ACC112 (cell line): ENCODE measurements at regions not wholly inside any gene's neighbourhood (a gene's known extent, or its start where the extent isn't known, plus 50 kb on each side); places are given as distances from the start of the nearest gene placed in this dataset.
"Not testable (repeated sequence)": the region's sequence is repeated elsewhere in the genome, so short reads cannot be mapped to it uniquely, and the experiment has no call there.

ENCODE experiments used
- H2AFZ ChIP-seq: fragments of 200-600 bp; sonication (generic); one replicate; pipeline ENCODE4 v1.6.0; 2017; ENCODE audit warnings: antibody characterized with exemption, low read length; ENCODE audit not compliant: unreplicated experiment
- H3K27ac ChIP-seq: fragments of 200-600 bp; sonication (generic); 2 replicates; pipeline ENCODE4 v1.5.1; 2014; ENCODE audit warnings: low read depth, mild to moderate bottlenecking, antibody characterized with exemption, low read length, moderate library complexity
- H3K27me3 ChIP-seq: fragments of 200-600 bp; sonication (generic); 2 replicates; pipeline ENCODE4 v1.6.1; 2014; ENCODE audit warnings: mild to moderate bottlenecking, antibody characterized with exemption, low read length, moderate library complexity, mixed read lengths; ENCODE audit not compliant: insufficient read depth
- H3K36me3 ChIP-seq: fragments of 200-600 bp; sonication (generic); 2 replicates; pipeline ENCODE4 v1.6.1; 2016; ENCODE audit warnings: mild to moderate bottlenecking, antibody characterized with exemption, low read length, moderate library complexity, mixed read lengths; ENCODE audit not compliant: insufficient read depth
- H3K4me1 ChIP-seq: fragments of 200-600 bp; sonication (generic); one replicate; pipeline ENCODE4 v1.6.1; 2016; ENCODE audit warnings: low read length, mixed read lengths; ENCODE audit not compliant: insufficient read depth, unreplicated experiment, control insufficient read depth
- H3K4me3 ChIP-seq: fragments of 200-600 bp; sonication (generic); 2 replicates; pipeline ENCODE4 v1.5.1; 2014; ENCODE audit warnings: mild to moderate bottlenecking, low read depth, low read length
- H3K79me2 ChIP-seq: fragments of 200-600 bp; sonication (generic); one replicate; pipeline ENCODE4 v1.6.0; 2016; ENCODE audit warnings: low read length; ENCODE audit not compliant: control insufficient read depth, unreplicated experiment, insufficient read depth

DNA sequence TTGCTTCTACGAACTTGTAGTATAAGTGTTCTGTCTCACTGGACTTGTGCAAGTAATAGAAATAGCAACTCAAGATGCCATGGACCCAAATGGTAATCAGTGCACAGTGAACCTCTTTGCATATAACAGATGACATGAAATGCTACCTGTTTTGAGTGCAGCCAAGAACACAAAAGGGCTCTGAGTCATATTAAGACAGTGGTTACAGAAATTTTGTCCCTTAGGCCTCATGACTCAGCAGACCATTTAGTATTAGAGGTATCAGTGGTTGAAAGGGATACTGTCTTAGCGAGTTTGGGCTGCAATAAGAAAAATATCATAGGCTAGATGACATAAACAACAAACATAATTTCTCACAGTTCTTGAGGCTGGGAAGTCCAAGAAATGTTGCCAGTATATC is 502.9 kb upstream of the PCDH10 start:
- Histone ChIP-seq H3K27me3 (no peaks in the 10 kb centered on the region), H3K36me3 (no peaks in the 10 kb centered on the region), H3K4me3 (no peak overlapping the region), H2AFZ (no peak overlapping the region), H3K27ac (no peak overlapping the region), H3K4me1 (no peaks in the 10 kb centered on the region), H3K79me2 (no peaks in the 10 kb centered on the region)

DNA sequence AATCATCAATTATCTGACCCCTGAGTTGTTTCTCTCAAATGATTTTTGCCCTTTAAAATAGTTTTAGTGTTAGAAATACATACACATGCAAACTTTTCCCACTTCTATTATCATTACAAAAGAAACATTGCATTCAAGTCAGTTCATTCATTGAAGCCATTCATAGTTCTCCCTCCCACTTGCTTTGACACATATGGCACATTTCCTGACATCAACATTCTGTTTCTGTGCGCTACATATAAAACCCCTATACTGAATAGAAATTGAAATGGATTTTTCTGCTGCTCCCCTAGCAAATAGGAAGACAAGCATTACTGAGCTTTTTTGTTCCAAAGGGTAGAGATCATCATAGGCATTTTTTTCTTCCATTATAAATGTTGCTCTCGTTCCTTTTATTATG is 497.9 kb upstream of the PCDH10 start:
- peaks cover 8% of the 10 kb centered on the region; the same call in 1 of the 2 replicates for H3K27me3 ChIP-seq
- no peaks in the 10 kb centered on the region for H3K79me2 ChIP-seq
- no peak overlapping the region for H3K4me3 ChIP-seq
- no peak overlapping the region for H3K27ac ChIP-seq
- H3K4me1 ChIP-seq: no peaks in the 10 kb centered on the region
- H2AFZ ChIP-seq: no peak overlapping the region
- H3K36me3 ChIP-seq: no peaks in the 10 kb centered on the region

DNA sequence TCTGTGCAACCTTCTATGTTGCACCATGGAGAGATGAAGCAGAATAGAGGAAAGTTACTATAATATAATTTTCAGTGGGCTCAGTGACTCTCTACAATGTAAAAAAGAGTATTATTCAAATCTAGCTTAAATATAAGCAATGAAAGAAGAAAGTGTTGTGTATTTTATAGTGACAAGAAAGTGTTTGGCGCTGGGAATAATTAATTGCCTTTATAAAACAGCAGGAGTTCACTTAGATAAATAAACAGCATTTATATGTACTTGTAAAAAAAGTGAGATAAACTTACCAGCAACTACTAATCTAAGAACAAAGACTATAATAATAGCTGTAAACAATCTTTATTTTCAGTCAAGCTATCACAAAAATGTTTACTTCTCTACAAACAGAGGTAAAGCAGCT is 488.9 kb upstream of the PCDH10 start:
- no peaks in the 10 kb centered on the region for H3K36me3 ChIP-seq
- no peak overlapping the region for H3K27ac ChIP-seq
- H3K79me2 ChIP-seq: no peaks in the 10 kb centered on the region
- no peaks in the 10 kb centered on the region for H3K27me3 ChIP-seq
- H3K4me3 ChIP-seq: no peak overlapping the region
- H2AFZ ChIP-seq: no peak overlapping the region
- H3K4me1 ChIP-seq: no peaks in the 10 kb centered on the region

DNA sequence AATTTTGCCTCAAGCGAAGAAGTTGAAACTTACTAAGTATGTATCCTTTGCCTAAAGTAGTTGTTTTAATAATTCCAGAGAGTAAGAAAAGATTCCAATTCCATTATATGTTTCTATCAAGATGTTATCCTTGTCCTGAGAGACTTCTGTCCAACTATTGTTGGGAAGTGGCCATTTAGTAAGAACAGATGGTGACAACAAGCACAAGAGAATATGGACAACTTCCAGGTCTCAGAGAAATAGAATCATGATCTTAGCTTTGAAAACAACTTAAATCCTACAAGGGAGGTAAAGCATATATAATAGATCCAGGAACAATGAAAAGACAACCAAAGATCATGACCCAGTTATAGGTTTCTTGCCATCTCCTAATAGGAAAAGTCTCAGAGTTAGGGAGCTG is 486.6 kb upstream of the PCDH10 start:
- Histone ChIP-seq H3K36me3 (no peaks in the 10 kb centered on the region), H3K4me3 (no peak overlapping the region), H3K79me2 (no peaks in the 10 kb centered on the region), H3K27me3 (no peaks in the 10 kb centered on the region), H3K4me1 (no peaks in the 10 kb centered on the region), H2AFZ (no peak overlapping the region), H3K27ac (no peak overlapping the region)

DNA sequence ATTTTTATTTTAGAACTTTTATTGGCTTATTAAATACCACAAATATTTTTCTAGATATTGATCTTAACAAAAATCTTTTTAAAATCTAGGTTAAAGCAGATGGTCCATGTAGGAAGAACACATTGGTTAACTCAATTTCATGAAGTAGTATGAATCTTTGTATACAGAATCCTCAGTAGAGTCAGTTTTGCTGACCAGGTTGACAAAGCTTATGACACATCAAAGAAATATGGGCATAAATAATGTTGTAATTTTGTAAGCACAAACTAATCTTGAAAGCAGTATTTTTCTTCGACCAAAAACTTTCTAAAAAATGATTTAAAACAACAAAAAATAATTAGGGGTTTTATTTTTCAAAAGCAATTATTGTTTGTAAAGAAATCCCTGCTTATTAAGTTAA is 479.3 kb upstream of the PCDH10 start:
- Histone ChIP-seq H3K36me3 (no peaks in the 10 kb centered on the region), H3K4me3 (no peak overlapping the region), H3K27me3 (no peaks in the 10 kb centered on the region), H3K27ac (no peak overlapping the region), H3K4me1 (no peaks in the 10 kb centered on the region), H2AFZ (no peak overlapping the region), H3K79me2 (no peaks in the 10 kb centered on the region)

DNA sequence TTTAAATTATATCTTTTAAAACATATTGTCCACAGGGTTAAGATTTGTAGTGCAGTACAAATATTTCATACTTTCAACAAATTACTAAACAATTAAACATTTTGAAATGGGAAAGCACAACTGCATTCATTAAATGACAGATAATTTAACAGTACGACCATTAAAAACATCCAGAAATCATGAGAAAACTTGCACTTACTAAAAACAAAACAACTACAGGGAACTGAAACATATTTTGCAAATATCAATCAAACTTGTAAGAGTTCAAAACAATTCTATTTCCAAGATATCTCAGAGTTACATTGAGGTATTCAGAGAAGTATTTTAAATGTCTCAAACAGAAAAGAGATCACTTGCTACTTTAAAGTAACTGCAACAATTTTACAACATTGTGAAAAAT is 478.5 kb upstream of the PCDH10 start:
- Histone ChIP-seq H3K36me3 (no peaks in the 10 kb centered on the region), H3K4me1 (no peaks in the 10 kb centered on the region), H3K79me2 (no peaks in the 10 kb centered on the region), H3K27ac (no peak overlapping the region), H3K27me3 (no peaks in the 10 kb centered on the region), H2AFZ (no peak overlapping the region), H3K4me3 (no peak overlapping the region)

DNA sequence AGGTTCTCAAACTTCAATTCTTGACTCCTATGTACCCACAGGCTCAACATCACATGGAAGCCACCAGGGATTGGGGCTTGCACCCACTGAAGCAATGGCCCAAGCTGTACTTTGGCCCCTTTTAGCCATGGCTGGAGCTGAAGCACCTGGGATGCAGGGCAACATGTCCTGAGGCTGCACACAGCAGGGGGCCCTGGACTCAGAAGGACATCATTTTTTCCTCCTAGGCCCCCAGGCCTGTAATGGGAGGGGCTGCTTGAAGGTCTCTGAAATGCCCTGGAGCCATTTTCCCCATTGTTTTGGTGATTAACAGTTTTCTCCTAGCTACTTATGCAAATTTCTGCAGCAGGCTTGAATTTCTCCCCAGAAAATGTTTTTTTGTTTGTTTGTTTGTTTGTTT is 465.1 kb upstream of the PCDH10 start:
- no peaks in the 10 kb centered on the region for H3K36me3 ChIP-seq
- no peak overlapping the region for H2AFZ ChIP-seq
- no peaks in the 10 kb centered on the region for H3K4me1 ChIP-seq
- H3K79me2 ChIP-seq: no peaks in the 10 kb centered on the region
- no peak overlapping the region for H3K4me3 ChIP-seq
- no peak overlapping the region for H3K27ac ChIP-seq
- no peaks in the 10 kb centered on the region for H3K27me3 ChIP-seq

DNA sequence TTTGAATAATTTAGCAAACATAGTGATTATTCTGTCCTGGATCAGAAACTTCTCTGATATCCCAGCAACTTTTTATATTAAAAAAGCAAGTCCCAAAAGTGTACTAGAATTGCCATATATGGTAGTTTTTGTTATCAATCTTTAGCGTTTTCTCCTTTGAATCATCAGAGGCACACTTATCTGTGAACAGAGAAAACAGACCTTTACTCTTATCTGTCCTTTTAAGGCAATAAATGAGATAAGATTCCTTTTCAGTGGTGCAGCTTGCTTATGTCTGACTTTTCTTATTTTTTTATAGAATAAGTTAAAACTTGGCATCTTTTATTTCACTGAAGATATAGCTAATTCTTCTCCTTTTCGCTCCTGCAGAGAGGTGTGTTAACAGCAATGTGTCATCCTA is 458.1 kb upstream of the PCDH10 start:
- H3K36me3 ChIP-seq: no peaks in the 10 kb centered on the region

DNA sequence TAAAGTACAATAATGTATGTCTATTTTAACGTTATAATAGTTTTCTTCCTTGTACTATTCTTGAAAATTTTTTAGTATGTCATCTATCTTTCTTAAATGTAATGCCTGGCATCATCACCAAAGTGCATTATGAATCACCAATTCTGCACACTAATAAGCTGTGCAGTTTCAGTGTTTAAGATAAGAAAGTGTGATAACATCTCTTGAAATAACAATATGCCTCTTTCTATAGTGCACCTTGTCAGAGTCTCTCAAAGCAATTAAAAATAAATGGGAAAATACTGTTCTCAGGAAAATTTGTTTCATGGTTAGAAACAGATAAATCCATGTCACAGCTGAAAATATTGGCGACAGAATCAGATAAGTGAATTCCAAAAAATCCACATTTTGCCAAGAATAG is 457.4 kb upstream of the PCDH10 start:
- H2AFZ ChIP-seq: no peak overlapping the region

More for the DNA sequence above, 458.1 kb upstream of the PCDH10 start:
- Histone ChIP-seq H2AFZ (no peak overlapping the region), H3K4me1 (no peaks in the 10 kb centered on the region), H3K27ac (no peak overlapping the region), H3K27me3 (no peaks in the 10 kb centered on the region), H3K79me2 (no peaks in the 10 kb centered on the region), H3K4me3 (no peak overlapping the region)

DNA sequence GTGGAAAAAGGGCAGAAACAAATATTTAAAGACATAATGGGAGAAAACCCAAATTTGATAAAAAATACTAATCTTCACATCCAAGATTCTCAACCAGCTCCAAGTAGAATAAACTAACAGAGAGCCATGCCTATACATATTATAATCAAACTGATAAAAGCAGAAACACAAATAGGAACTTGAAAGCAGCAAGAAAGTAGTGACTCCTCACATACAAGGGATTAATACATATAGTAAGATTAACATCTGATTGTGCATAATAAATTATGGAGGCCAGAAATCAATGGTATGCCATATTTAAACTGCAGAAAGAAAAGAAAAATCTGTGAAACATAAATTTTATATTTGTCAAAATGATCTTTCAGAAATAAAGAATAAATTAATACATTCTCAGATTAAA is 454.3 kb upstream of the PCDH10 start:
- Histone ChIP-seq H2AFZ (no peak overlapping the region), H3K27me3 (no peaks in the 10 kb centered on the region), H3K27ac (no peak overlapping the region), H3K4me3 (no peak overlapping the region), H3K79me2 (no peaks in the 10 kb centered on the region), H3K4me1 (no peaks in the 10 kb centered on the region), H3K36me3 (no peaks in the 10 kb centered on the region)

More for the DNA sequence above, 457.4 kb upstream of the PCDH10 start:
- Histone ChIP-seq H3K27ac (no peak overlapping the region), H3K4me3 (no peak overlapping the region), H3K79me2 (no peaks in the 10 kb centered on the region), H3K4me1 (no peaks in the 10 kb centered on the region), H3K27me3 (no peaks in the 10 kb centered on the region), H3K36me3 (no peaks in the 10 kb centered on the region)

DNA sequence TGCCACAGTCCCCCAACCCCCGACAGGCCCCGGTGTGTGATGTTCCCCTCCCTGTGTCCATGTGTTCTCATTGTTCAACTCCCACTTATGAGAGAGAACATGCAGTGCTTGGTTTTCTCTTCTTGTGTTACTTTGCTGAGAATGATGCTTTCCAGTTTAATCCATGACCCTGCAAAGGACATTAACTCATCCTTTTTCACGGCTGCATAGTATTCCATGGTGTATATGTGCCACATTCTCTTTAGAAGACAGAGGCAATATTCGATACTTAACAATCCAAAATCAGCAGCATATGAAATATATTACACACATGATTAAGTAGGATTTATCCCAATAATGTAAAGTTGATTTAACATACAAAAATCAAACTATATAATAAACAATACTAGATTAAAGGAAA is 451.6 kb upstream of the PCDH10 start:
- H3K36me3 ChIP-seq, H3K4me3 ChIP-seq, H3K4me1 ChIP-seq, H3K27me3 ChIP-seq, H3K27ac ChIP-seq, H3K79me2 ChIP-seq, H2AFZ ChIP-seq: not testable (repeated sequence)
